Right lobe of liver (tissue), 6 donors: ENCODE measurements at regions not wholly inside any gene's neighbourhood (a gene's known extent, or its start where the extent isn't known, plus 50 kb on each side); places are given as distances from the start of the nearest gene placed in this dataset.
"Not testable (repeated sequence)": the region's sequence is repeated elsewhere in the genome, so short reads cannot be mapped to it uniquely, and the experiment has no call there.

Experiments used
- ATAC-seq, 4 donors: fragments of 200-7000 bp; cut with Tn5 transposase; one replicate each; pipeline ENCODE4 v1.9.1; 2020; ENCODE audit warnings: mild to moderate bottlenecking in 4 of 4, moderate library complexity in 4 of 4
- DNase-seq, 3 donors: peaks; one replicate each; pipeline ENCODE4 v3.0.0-alpha.2; 2020
- H3K27ac ChIP-seq, 3 donors: fragments of 200-600 bp; one replicate each; pipeline ENCODE4 v1.8.0; 2022
- H3K27me3 ChIP-seq, 2 donors: fragments of 200-600 bp; one replicate each; pipeline ENCODE4 v1.8.0; 2022
- H3K36me3 ChIP-seq, 4 donors: fragments of 200-600 bp; sonication (generic) in 1 of 4; one replicate each; pipeline versions ENCODE4 v1.5.1 to v1.8.0; 2017 to 2022; ENCODE audit warnings: control low read depth in 1 of 4
- H3K4me1 ChIP-seq, 4 donors: fragments of 200-600 bp; sonication (generic) in 1 of 4; one replicate each; pipeline versions ENCODE4 v1.5.1 to v1.8.0; 2017 to 2022; ENCODE audit warnings: control low read depth in 1 of 4
- H3K4me3 ChIP-seq, 3 donors: fragments of 200-600 bp; one replicate each; pipeline ENCODE4 v1.8.0; 2022
- H3K9me3 ChIP-seq, 4 donors: fragments of 200-600 bp; sonication (generic) in 1 of 4; one replicate each; pipeline versions ENCODE4 v1.5.1 to v1.8.0; 2017 to 2022; ENCODE audit warnings: control low read depth in 1 of 4
- CTCF ChIP-seq, 4 donors: fragments of 200-600 bp in 3 of 4; fragments of 450-650 bp in 1 of 4; IDR thresholded peaks; one replicate each; pipeline versions ENCODE4 v1.5.1 to v1.8.0; 2016 to 2022; ENCODE audit warnings: antibody characterized with exemption in 4 of 4, mild to moderate bottlenecking in 2 of 4
- POLR2A ChIP-seq: fragments of 450-650 bp; IDR thresholded peaks from one replicate; pipeline ENCODE4 v1.6.1; 2017; ENCODE audit warnings: antibody characterized with exemption, mild to moderate bottlenecking
- WGBS: methylation state at CpG from one replicate; pipeline ENCODE4 v1.1.6; 2018; ENCODE audit warnings: low coverage, low lambda C conversion rate; ENCODE audit not compliant: insufficient coverage; ENCODE audit errors: missing lambda C conversion rate; 5-methylcytosine and 5-hydroxymethylcytosine counted together
- intact Hi-C, 2 donors: fragments of 100-400 bp; cut with DNase I; formaldehyde crosslinking; loops; one replicate each; pipeline versions ENCODE4 v1.11.2 to v1.14.1; 2022
- donor health status: DM: no; HTN: yes; CAD: no.
- donor health status: DM: no; HTN: no; CAD: no.
- donor health status: DM: no; HTN: no; CAD: no.
- donor health status: DM: no; HTN: yes; CAD: no.
- donor health status: DM: no; HTN: yes; CAD: no.

DNA sequence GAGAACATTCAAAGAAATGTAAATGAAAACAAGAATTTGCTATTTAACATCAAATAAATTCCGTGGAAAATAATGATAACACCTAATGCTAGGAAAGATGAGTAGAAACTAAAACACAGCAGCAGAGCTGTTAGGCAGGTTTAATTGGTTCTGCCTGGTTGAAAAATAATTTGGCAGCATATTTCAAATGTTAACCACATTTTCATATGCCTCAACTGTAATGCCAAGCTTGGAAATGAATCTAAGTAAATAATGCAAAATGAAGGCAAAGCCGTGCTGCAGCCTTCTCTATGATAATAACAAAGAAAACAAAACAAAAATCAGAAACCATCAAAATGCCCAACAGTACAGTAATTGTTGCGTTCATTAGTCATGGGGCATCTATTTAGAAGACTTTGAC is 79.9 kb upstream of the MSX2 start:
- Histone ChIP-seq H3K4me3 (no peak overlapping the region), H3K4me1 (no peaks in the 10 kb centered on the region), H3K27ac (no peak overlapping the region), H3K9me3 (no peaks in the 10 kb centered on the region), H3K36me3 (no peaks in the 10 kb centered on the region), H3K27me3 (no peaks in the 10 kb centered on the region)
- intact Hi-C loops: no loop called here
- DNase-seq: no peak
- WGBS: 56% methylated on average over 3 of the region's 3 CpGs
- TF ChIP-seq CTCF (IDR thresholded peaks at IDR 0.05) (no peak), POLR2A (no peak)
- no peak for ATAC-seq

DNA sequence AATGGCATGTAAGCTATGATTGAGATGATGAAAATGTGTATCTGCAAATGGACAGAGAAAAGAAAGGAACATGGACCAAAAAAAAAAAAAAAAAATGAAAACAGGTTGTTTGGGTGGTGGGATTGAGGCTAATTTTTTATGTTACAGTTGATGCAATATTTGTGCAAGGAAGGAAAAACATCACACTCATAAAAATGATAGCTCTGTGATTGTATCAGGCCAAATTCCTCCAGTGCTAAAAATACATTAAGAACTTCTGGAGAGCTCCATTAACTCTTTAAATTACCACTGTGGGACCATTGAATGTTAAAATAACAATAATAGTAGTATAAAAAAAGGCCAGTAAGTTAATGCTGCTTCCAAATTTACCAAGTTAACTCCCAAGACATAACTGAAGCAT is 79.5 kb upstream of the MSX2 start:
- Histone ChIP-seq H3K36me3 (no peaks in the 10 kb centered on the region), H3K27ac (no peak overlapping the region), H3K9me3 (no peaks in the 10 kb centered on the region), H3K4me1 (no peaks in the 10 kb centered on the region), H3K27me3 (no peaks in the 10 kb centered on the region), H3K4me3 (no peak overlapping the region)
- TF ChIP-seq CTCF (IDR thresholded peaks at IDR 0.05): no peak
- TF ChIP-seq POLR2A: no peak
- DNase-seq (no peak), ATAC-seq (no peak)
- intact Hi-C loops: no loop called here

DNA sequence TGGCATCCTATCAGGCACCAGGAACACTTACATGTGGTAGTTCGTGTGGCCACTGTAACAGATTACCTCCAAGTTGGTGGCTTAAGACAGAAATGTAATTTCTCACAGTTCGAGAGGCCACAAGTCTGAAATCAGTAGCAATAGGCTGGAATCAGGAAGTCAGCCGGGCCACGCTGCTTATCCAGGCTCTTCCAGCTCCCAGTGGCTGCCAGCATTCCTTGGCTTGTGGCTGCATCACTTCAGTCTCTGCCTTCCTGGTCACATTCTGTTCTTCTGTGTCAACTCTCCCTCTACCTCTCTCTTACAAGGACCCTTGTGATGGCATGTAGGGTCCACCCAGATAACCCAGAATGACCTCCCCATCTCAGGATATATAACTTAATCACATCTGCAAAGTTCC is 78.7 kb upstream of the MSX2 start:
- no peak for ATAC-seq
- Histone ChIP-seq H3K4me3 (no peak overlapping the region), H3K4me1 (no peaks in the 10 kb centered on the region), H3K36me3 (no peaks in the 10 kb centered on the region), H3K27ac (no peak overlapping the region), H3K9me3 (no peaks in the 10 kb centered on the region), H3K27me3 (no peaks in the 10 kb centered on the region)
- no peak for DNase-seq
- no CpG with 5 or more reads among the region's 4 CpGs for WGBS
- TF ChIP-seq CTCF (IDR thresholded peaks at IDR 0.05) (no peak), POLR2A (no peak)
- intact Hi-C loops: no loop called here

DNA sequence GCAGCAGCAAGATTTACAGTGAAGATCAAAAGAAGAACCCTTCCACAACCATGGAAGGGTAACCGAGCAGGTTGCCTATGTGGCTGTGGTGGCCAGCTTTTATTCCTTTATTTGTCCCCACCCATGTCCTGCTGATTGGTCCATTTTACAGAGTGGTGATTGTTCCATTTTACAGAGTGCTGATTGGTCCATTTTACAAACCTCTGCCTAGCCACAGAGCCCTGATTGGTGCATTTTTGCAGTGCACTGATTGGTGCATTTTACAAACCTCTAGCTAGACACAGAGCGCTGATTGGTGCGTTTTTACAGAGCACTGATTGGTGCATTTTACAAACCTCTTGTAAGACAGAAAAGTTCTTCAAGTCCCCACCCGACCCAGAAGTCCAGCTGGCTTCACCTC is 75.8 kb upstream of the MSX2 start:
- H3K9me3 ChIP-seq, DNase-seq, H3K4me1 ChIP-seq, H3K27ac ChIP-seq, ATAC-seq, intact Hi-C loops, H3K27me3 ChIP-seq, H3K36me3 ChIP-seq, H3K4me3 ChIP-seq: not testable (repeated sequence)
- WGBS: 58% methylated on average over 4 of the region's 4 CpGs

DNA sequence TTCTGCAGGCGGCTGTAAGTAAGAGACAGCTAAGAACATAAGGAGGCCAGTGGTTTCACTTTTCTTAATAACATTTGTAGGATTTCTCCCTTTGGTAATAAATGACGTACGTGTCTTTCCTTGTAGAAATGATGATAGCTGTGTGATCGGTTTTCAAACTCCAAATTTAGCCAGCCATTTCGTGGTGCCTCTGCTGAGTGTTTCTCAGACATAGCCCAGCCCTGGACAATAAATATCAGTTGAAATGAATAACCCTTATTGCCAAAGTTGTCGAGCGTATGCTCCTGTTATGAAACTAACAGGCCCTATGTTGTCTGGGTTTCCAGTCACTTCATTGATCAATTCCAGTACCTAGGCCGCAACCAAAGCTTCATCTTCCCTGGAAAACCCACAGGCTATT is 75.0 kb upstream of the MSX2 start:
- intact Hi-C loops: no loop called here
- 83% methylated on average over 8 of the region's 8 CpGs for WGBS
- TF ChIP-seq CTCF (IDR thresholded peaks at IDR 0.05) (no peak), POLR2A (no peak)
- no peaks in the 10 kb centered on the region for H3K4me1 ChIP-seq
- H3K27ac ChIP-seq: no peak overlapping the region
- ATAC-seq: no peak
- H3K4me3 ChIP-seq: no peak overlapping the region
- H3K27me3 ChIP-seq: no peaks in the 10 kb centered on the region
- DNase-seq: no peak
- no peaks in the 10 kb centered on the region for H3K36me3 ChIP-seq
- no peaks in the 10 kb centered on the region for H3K9me3 ChIP-seq
